CD14-positive monocyte (primary cell): ENCODE measurements at regions not wholly inside any gene's neighbourhood (a gene's known extent, or its start where the extent isn't known, plus 50 kb on each side); places are given as distances from the start of the nearest gene placed in this dataset.

ENCODE experiments used
- DNase-seq, 3 donors: peaks; one replicate each; pipeline ENCODE4 v3.0.0-alpha.2; 2011 to 2022
- H2AFZ ChIP-seq: 2 replicates; pipeline ENCODE4 v1.6.0; 2012; ENCODE audit warnings: mild to moderate bottlenecking, low read depth, low read length, inconsistent platforms; ENCODE audit not compliant: insufficient read depth, poor library complexity, severe bottlenecking
- H3K27ac ChIP-seq, 2 donors: 1 replicate in 1 of 2; 2 replicates in 1 of 2; pipeline ENCODE4 v1.5.1; 2012 to 2013; ENCODE audit warnings: low read length in 2 of 2, control low read depth in 1 of 2, inconsistent platforms in 1 of 2, low read depth in 1 of 2, mild to moderate bottlenecking in 1 of 2
- H3K27me3 ChIP-seq, 2 donors: one replicate each; pipeline versions ENCODE4 v1.6.0 to v1.6.1; 2011 to 2013; ENCODE audit warnings: low read length in 2 of 2; ENCODE audit not compliant: control insufficient read depth in 2 of 2, insufficient read depth in 2 of 2
- H3K36me3 ChIP-seq, 2 donors: replicated peaks in 1 of 2; 1 replicate in 1 of 2; 2 replicates in 1 of 2; pipeline versions ENCODE4 v1.5.1 to v1.6.1; 2012 to 2013; ENCODE audit warnings: low read length in 2 of 2, control low read depth in 1 of 2, inconsistent platforms in 1 of 2, mild to moderate bottlenecking in 1 of 2; ENCODE audit not compliant: insufficient read depth in 2 of 2, control insufficient read depth in 1 of 2
- H3K4me1 ChIP-seq, 2 donors: 1 replicate in 1 of 2; 2 replicates in 1 of 2; pipeline versions ENCODE4 v1.5.1 to v1.6.1; 2012 to 2013; ENCODE audit warnings: low read length in 2 of 2, control low read depth in 1 of 2, inconsistent platforms in 1 of 2, mild to moderate bottlenecking in 1 of 2, moderate library complexity in 1 of 2; ENCODE audit not compliant: insufficient read depth in 2 of 2, control insufficient read depth in 1 of 2
- H3K4me2 ChIP-seq: replicated peaks from 2 replicates; pipeline ENCODE3; 2012; ENCODE audit warnings: low read length, moderate library complexity, mild to moderate bottlenecking; ENCODE audit not compliant: poor library complexity, severe bottlenecking; ENCODE audit errors: extremely low read depth
- H3K4me3 ChIP-seq, 3 experiments: fragments of 200-600 bp in 1 of 3; sonication (generic) in 1 of 3; replicated peaks in 1 of 3; 1 replicate in 2 of 3; 2 replicates in 1 of 3; pipeline ENCODE4 v1.5.1; 2011 to 2013; ENCODE audit warnings: low read length in 3 of 3, mild to moderate bottlenecking in 3 of 3, control low read depth in 2 of 3, low read depth in 2 of 3, inconsistent platforms in 1 of 3, moderate library complexity in 1 of 3
- H3K79me2 ChIP-seq: 2 replicates; pipeline ENCODE4 v1.6.0; 2012; ENCODE audit warnings: mild to moderate bottlenecking, control low read depth, inconsistent platforms, low read length, moderate library complexity; ENCODE audit not compliant: insufficient read depth
- H3K9ac ChIP-seq: 2 replicates; pipeline ENCODE4 v1.6.0; 2017; ENCODE audit warnings: low read length, mild to moderate bottlenecking; ENCODE audit not compliant: insufficient read depth, poor library complexity, severe bottlenecking
- H3K9me3 ChIP-seq, 2 donors: replicated peaks in 1 of 2; 1 replicate in 1 of 2; 2 replicates in 1 of 2; pipeline versions ENCODE4 v1.5.1 to v1.6.1; 2012 to 2013; ENCODE audit warnings: low read length in 2 of 2, control low read depth in 1 of 2; ENCODE audit not compliant: control insufficient read depth in 1 of 2, insufficient read depth in 1 of 2
- H4K20me1 ChIP-seq: 2 replicates; pipeline ENCODE4 v1.6.0; 2012; ENCODE audit warnings: mild to moderate bottlenecking, low read length, control low read depth, moderate library complexity; ENCODE audit not compliant: insufficient read depth
- H3K27ac Mint-ChIP-seq, 7 donors: one replicate each; pipeline ENCODE4 v1.8.0; 2020; ENCODE audit warnings: mild to moderate bottlenecking in 7 of 7, mixed read lengths in 7 of 7, moderate library complexity in 6 of 7, inconsistent platforms in 2 of 7
- H3K27me3 Mint-ChIP-seq, 3 donors: one replicate each; pipeline ENCODE4 v1.8.0; 2021 to 2022; ENCODE audit warnings: low read depth in 3 of 3, mild to moderate bottlenecking in 3 of 3, mixed read lengths in 3 of 3, moderate library complexity in 3 of 3, inconsistent platforms in 1 of 3
- H3K36me3 Mint-ChIP-seq, 2 donors: one replicate each; pipeline ENCODE4 v1.8.0; 2020; ENCODE audit warnings: mixed read lengths in 2 of 2, inconsistent platforms in 1 of 2, mild to moderate bottlenecking in 1 of 2
- H3K4me1 Mint-ChIP-seq: one replicate; pipeline ENCODE4 v1.8.0; 2020; ENCODE audit warnings: mild to moderate bottlenecking, mixed read lengths
- H3K4me3 Mint-ChIP-seq, 2 donors: one replicate each; pipeline ENCODE4 v1.8.0; 2020; ENCODE audit warnings: mild to moderate bottlenecking in 2 of 2, mixed read lengths in 2 of 2, moderate library complexity in 1 of 2
- H3K9me3 Mint-ChIP-seq, 7 donors: one replicate each; pipeline ENCODE4 v1.8.0; 2020 to 2022; ENCODE audit warnings: mixed read lengths in 7 of 7, mild to moderate bottlenecking in 6 of 7, moderate library complexity in 6 of 7, inconsistent platforms in 2 of 7
- CTCF ChIP-seq: fragments of 200-600 bp; IDR thresholded peaks from one replicate; pipeline ENCODE4 v1.8.0; 2022; ENCODE audit warnings: antibody characterized with exemption, mild to moderate bottlenecking
- WGBS: methylation state at CpG from one replicate; pipeline ENCODE4 v1.1.5; 2013; ENCODE audit warnings: missing lambda C conversion rate; ENCODE audit not compliant: insufficient coverage; 5-methylcytosine and 5-hydroxymethylcytosine counted together
- intact Hi-C, 2 donors: fragments of 100-400 bp; cut with micrococcal nuclease; formaldehyde crosslinking; loops; one replicate each; pipeline versions ENCODE4 v1.15.0 to v1.15.1; 2023

- H3K36me3 ChIP-seq = no peaks in the 10 kb centered on the region
- no peak overlapping the region for H3K27ac ChIP-seq
- Mint-ChIP-seq H3K36me3 (no peaks in the 10 kb centered on the region), H3K27me3 (peaks cover 0 to 3% (median 0%) of the 10 kb centered on the region in 3 donors), H3K27ac (no peak overlapping the region), H3K9me3 (no peaks in the 10 kb centered on the region), H3K4me3 (no peak overlapping the region), H3K4me1 (peaks cover 9% of the 10 kb centered on the region)
- no peak for TF ChIP-seq CTCF
- H4K20me1 ChIP-seq = no peaks in the 10 kb centered on the region
- WGBS = no CpG with 5 or more reads among the region's 1 CpG
- no peak overlapping the region for H3K4me3 ChIP-seq
- intact Hi-C loops = no loop called here
- peaks cover 0 to 5% of the 10 kb centered on the region in 2 donors for H3K4me1 ChIP-seq
- H3K9ac ChIP-seq = no peak overlapping the region
- H3K4me2 ChIP-seq = no peak overlapping the region
- no peaks in the 10 kb centered on the region for H3K27me3 ChIP-seq
- no peak for DNase-seq
- H3K79me2 ChIP-seq = no peaks in the 10 kb centered on the region
- H3K9me3 ChIP-seq = no peaks in the 10 kb centered on the region
- H2AFZ ChIP-seq = no peak overlapping the region
Measured at GRCh38 chr12:41920355-41920754, 224.3 kb downstream of the GXYLT1 start.

- Mint-ChIP-seq H3K27me3 (peaks cover 0 to 3% (median 0%) of the 10 kb centered on the region in 3 donors), H3K4me1 (peaks cover 9% of the 10 kb centered on the region), H3K27ac (no peak overlapping the region), H3K9me3 (peaks cover 0 to 3% (median 0%) of the 10 kb centered on the region in 7 donors), H3K4me3 (peak overlapping the region in 1 of 2 donors; percentile 2), H3K36me3 (no peaks in the 10 kb centered on the region)
- TF ChIP-seq CTCF = no peak
- Histone ChIP-seq H3K27ac (no peak overlapping the region), H2AFZ (no peak overlapping the region), H3K4me1 (peaks cover 0 to 5% of the 10 kb centered on the region in 2 donors), H4K20me1 (no peaks in the 10 kb centered on the region), H3K27me3 (no peaks in the 10 kb centered on the region), H3K36me3 (no peaks in the 10 kb centered on the region), H3K4me2 (no peak overlapping the region), H3K9ac (no peak overlapping the region), H3K4me3 (no peak overlapping the region), H3K79me2 (no peaks in the 10 kb centered on the region), H3K9me3 (peaks cover 0 to 3% of the 10 kb centered on the region in 2 donors)
- no peak for DNase-seq
- WGBS = 71% methylated on average over 4 of the region's 9 CpGs
- intact Hi-C loops = no loop called here
Measured at GRCh38 chr12:41919526-41920261, 225.0 kb downstream of the GXYLT1 start.
